WTC11 (cell line): ENCODE measurements at regions not wholly inside any gene's neighbourhood (a gene's known extent, or its start where the extent isn't known, plus 50 kb on each side); places are given as distances from the start of the nearest gene placed in this dataset.
A peak's percentile ranks its signal among the peaks of the same experiment; 100 is the strongest.

ENCODE experiments used
- ATAC-seq: fragments of 200-7000 bp; cut with Tn5 transposase; 2 replicates; pipeline ENCODE4 v1.10.0; 2021; ENCODE audit warnings: mild to moderate bottlenecking, moderate library complexity
- CTCF ChIA-PET: fragments of 300-600 bp; sonication (Branson Sonifier 250); formaldehyde crosslinking; loops from one replicate; lab custom pipeline; 2021; ENCODE audit warnings: antibody characterized with exemption; lab: Charles Lee
- POLR2A ChIA-PET: fragments of 350-600 bp; sonication (Branson Sonifier 250); formaldehyde crosslinking; loops from one replicate; lab custom pipeline; 2021; ENCODE audit warnings: antibody characterized with exemption; lab: Charles Lee
- DNase-seq: peaks from one replicate; pipeline ENCODE4 v3.0.0; 2021; ENCODE audit warnings: low spot score
- H3K27ac Mint-ChIP-seq: 2 replicates; pipeline ENCODE4 v1.8.0; 2021; ENCODE audit warnings: mixed read lengths
- H3K27me3 Mint-ChIP-seq: 2 replicates; pipeline ENCODE4 v1.8.0; 2021; ENCODE audit warnings: low read depth, mild to moderate bottlenecking, moderate library complexity, mixed read lengths
- H3K36me3 Mint-ChIP-seq: 2 replicates; pipeline ENCODE4 v1.8.0; 2021; ENCODE audit warnings: mixed read lengths
- H3K4me1 Mint-ChIP-seq: 2 replicates; pipeline ENCODE4 v1.8.0; 2022; ENCODE audit warnings: mixed read lengths
- H3K4me3 Mint-ChIP-seq: 2 replicates; pipeline ENCODE4 v1.8.0; 2021; ENCODE audit warnings: mild to moderate bottlenecking, moderate library complexity, mixed read lengths
- H3K9me3 Mint-ChIP-seq: 2 replicates; pipeline ENCODE4 v1.8.0; 2021; ENCODE audit warnings: mixed read lengths
- CREM ChIP-seq: sonication (generic); formaldehyde crosslinking; IDR thresholded peaks from 2 replicates; pipeline ENCODE4 v1.8.1; 2022; ENCODE audit warnings: mild to moderate bottlenecking, missing genetic modification reagents, moderate library complexity
- EMX1 ChIP-seq: fragments of 250-450 bp; sonication (Bioruptor Pico); IDR thresholded peaks from 2 replicates; pipeline ENCODE4 v1.8.0; 2021; ENCODE audit warnings: mild to moderate bottlenecking
- GRHL2 ChIP-seq: fragments of 250-450 bp; sonication (Bioruptor Pico); IDR thresholded peaks from 2 replicates; pipeline ENCODE4 v1.8.0; 2022; ENCODE audit warnings: mild to moderate bottlenecking, moderate library complexity; ENCODE audit not compliant: insufficient replicate concordance, severe bottlenecking
- IRF2 ChIP-seq: sonication (generic); formaldehyde crosslinking; IDR thresholded peaks from 2 replicates; pipeline ENCODE4 v1.8.0; 2022; ENCODE audit warnings: low read depth, missing genetic modification reagents, borderline replicate concordance
- JUN ChIP-seq: sonication (generic); formaldehyde crosslinking; IDR thresholded peaks from 2 replicates; pipeline ENCODE4 v1.8.0; 2023; ENCODE audit warnings: mild to moderate bottlenecking, missing genetic modification reagents
- KAT7 ChIP-seq: sonication (generic); formaldehyde crosslinking; IDR thresholded peaks from 2 replicates; pipeline ENCODE4 v1.8.1; 2023; ENCODE audit warnings: missing genetic modification reagents, mild to moderate bottlenecking, borderline replicate concordance
- NR1H2 ChIP-seq: sonication (generic); formaldehyde crosslinking; IDR thresholded peaks from 2 replicates; pipeline ENCODE4 v1.9.0; 2021; ENCODE audit warnings: mild to moderate bottlenecking, moderate library complexity, missing genetic modification reagents
- PRRX2 ChIP-seq: fragments of 250-450 bp; sonication (Bioruptor Pico); IDR thresholded peaks from 2 replicates; pipeline ENCODE4 v1.8.0; 2021; ENCODE audit warnings: mild to moderate bottlenecking
- RORB ChIP-seq: fragments of 250-450 bp; sonication (Bioruptor Pico); IDR thresholded peaks from 2 replicates; pipeline ENCODE4 v1.9.0; 2021; ENCODE audit warnings: mild to moderate bottlenecking
- SOX15 ChIP-seq: fragments of 250-450 bp; sonication (Bioruptor Pico); IDR thresholded peaks from 2 replicates; pipeline ENCODE4 v1.9.0; 2021; ENCODE audit warnings: mild to moderate bottlenecking
- TCF7 ChIP-seq: sonication (generic); formaldehyde crosslinking; IDR thresholded peaks from 2 replicates; pipeline ENCODE4 v1.8.0; 2022; ENCODE audit warnings: mild to moderate bottlenecking, low read depth, missing genetic modification reagents, moderate library complexity
- ZNF263 ChIP-seq: sonication (generic); formaldehyde crosslinking; IDR thresholded peaks from 2 replicates; pipeline ENCODE4 v1.8.1; 2022; ENCODE audit warnings: low read depth, mild to moderate bottlenecking, moderate library complexity, missing genetic modification reagents
- ZNF396 ChIP-seq: fragments of 250-450 bp; sonication (Bioruptor Pico); IDR thresholded peaks from 2 replicates; pipeline ENCODE4 v1.8.0; 2021; ENCODE audit warnings: mild to moderate bottlenecking, moderate library complexity, borderline replicate concordance
- TF ChIP-seq, protein P1 (sequence below): fragments of 250-450 bp; sonication (Bioruptor Pico); IDR thresholded peaks from 2 replicates; pipeline ENCODE4 v2.1.2; 2022; ENCODE audit warnings: mild to moderate bottlenecking, moderate library complexity
- TF ChIP-seq, protein P2 (sequence below): sonication (generic); formaldehyde crosslinking; IDR thresholded peaks from 2 replicates; pipeline ENCODE4 v1.8.0; 2023; ENCODE audit warnings: missing genetic modification reagents, mild to moderate bottlenecking, borderline replicate concordance
- TF ChIP-seq, protein P3 (sequence below): sonication (generic); formaldehyde crosslinking; IDR thresholded peaks from 2 replicates; pipeline ENCODE4 v1.8.1; 2023; ENCODE audit warnings: mild to moderate bottlenecking, missing genetic modification reagents, moderate library complexity
- TF ChIP-seq, protein P4 (sequence below): sonication (generic); formaldehyde crosslinking; IDR thresholded peaks from 2 replicates; pipeline ENCODE4 v1.8.1; 2022; ENCODE audit warnings: low read depth, missing genetic modification reagents, borderline replicate concordance
- TF ChIP-seq, protein P5 (sequence below): sonication (generic); formaldehyde crosslinking; IDR thresholded peaks from 2 replicates; pipeline ENCODE4 v1.8.0; 2022; ENCODE audit warnings: mild to moderate bottlenecking, missing genetic modification reagents
- TF ChIP-seq, protein P6 (sequence below): fragments of 250-450 bp; sonication (Bioruptor Pico); IDR thresholded peaks from 2 replicates; pipeline ENCODE4 v1.9.0; 2021; ENCODE audit warnings: moderate library complexity, mild to moderate bottlenecking, inconsistent platforms, borderline replicate concordance

DNA sequence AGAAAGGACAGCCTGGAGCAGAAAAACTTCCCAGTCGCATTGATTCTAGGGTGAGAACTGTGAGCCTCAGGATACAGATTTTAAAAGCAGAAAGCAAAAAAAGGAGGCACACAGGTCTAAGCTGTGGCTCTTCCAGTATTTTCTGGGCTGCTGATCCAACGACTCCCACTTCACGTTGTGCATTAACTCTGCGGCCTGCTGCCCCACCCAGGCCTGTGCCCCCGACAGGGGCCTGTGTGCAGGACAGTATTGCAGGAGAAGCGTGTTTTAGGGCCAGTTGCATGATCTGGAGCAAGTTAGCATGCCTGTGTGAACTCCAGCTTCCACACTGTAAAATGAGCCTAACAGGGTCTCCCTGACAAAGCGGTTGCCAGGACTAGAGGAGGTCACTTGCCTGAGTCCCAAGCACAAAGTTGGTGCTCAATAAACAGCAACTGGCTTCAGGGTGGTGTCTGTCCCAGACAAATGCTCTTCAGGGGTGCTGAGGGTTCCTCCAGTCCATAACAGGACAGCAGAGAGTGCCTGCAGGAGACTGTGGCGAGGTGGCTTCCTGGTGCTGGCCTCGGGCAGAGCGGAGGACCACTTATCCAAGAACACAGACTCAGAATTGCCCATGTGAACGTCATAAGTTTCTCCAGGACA is 66.8 kb upstream of the RAB4A start (continued):
- TF ChIP-seq, protein P1, sequence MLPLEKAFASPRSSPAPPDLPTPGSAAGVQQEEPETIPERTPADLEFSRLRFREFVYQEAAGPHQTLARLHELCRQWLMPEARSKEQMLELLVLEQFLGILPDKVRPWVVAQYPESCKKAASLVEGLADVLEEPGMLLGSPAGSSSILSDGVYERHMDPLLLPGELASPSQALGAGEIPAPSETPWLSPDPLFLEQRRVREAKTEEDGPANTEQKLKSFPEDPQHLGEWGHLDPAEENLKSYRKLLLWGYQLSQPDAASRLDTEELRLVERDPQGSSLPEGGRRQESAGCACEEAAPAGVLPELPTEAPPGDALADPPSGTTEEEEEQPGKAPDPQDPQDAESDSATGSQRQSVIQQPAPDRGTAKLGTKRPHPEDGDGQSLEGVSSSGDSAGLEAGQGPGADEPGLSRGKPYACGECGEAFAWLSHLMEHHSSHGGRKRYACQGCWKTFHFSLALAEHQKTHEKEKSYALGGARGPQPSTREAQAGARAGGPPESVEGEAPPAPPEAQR (CRISPR knock-in tag) = no peak

DNA sequence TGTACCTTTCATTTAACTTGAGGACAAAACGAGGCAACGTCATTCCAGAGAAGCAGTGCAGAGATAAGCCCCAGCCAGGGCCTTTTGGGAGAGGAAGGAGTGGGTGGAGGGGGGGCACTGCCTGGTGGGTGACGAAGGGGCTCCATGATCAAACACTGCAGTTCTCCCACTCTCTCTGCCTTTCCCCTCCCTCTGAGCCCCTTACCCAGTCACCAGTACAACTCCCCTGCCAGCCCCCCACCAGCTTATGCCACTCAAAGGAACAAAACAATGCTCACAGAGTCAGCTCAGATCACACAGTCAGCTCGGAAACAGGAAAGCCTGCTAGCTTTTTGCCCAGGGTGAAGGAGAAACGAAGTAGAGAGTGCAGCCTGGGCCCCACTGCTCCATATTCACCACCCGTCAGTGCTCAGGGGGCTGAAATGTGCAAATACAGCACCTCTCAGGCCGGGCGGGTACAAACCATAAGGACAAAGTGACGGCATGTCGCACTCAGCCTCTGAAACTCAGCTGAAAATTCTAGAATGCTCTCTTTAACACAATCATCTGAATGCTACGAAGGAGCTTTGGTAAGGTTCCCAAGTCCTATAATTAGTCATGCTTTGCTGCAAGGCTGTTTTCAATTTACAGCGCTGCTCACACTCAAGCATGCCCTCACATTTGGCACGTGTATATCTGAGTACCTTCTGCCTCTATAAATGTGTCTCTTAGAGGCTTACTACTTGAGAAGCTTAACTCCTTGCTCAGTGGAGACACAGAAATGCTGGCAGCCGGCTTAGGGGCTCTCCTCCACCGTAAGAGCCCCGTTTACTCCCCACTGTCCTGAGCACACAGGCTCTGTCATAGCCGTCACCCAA is 65.8 kb upstream of the RAB4A start:
- Mint-ChIP-seq H3K27me3 (no peaks in the 10 kb centered on the region; the same call in 1 of the 2 replicates), H3K4me1 (peaks cover 41% of the 10 kb centered on the region), H3K4me3 (no peak overlapping the region), H3K27ac (0 out of 2 replicates have a peak overlapping the region, but pooled peaks have one; percentile 51), H3K36me3 (no peaks in the 10 kb centered on the region), H3K9me3 (no peaks in the 10 kb centered on the region)
- DNase-seq = no peak
- POLR2A ChIA-PET = no interaction called here
- CTCF ChIA-PET = interaction anchor here (0.7 to 1.5 kb wide), 3 partner anchors 22 to 25 kb away, joined by 3 read pairs; no protein-coding TSS in a partner anchor
- no peak for TF ChIP-seq ZNF396
- TF ChIP-seq CREM = no peak
- TF ChIP-seq, protein P2, sequence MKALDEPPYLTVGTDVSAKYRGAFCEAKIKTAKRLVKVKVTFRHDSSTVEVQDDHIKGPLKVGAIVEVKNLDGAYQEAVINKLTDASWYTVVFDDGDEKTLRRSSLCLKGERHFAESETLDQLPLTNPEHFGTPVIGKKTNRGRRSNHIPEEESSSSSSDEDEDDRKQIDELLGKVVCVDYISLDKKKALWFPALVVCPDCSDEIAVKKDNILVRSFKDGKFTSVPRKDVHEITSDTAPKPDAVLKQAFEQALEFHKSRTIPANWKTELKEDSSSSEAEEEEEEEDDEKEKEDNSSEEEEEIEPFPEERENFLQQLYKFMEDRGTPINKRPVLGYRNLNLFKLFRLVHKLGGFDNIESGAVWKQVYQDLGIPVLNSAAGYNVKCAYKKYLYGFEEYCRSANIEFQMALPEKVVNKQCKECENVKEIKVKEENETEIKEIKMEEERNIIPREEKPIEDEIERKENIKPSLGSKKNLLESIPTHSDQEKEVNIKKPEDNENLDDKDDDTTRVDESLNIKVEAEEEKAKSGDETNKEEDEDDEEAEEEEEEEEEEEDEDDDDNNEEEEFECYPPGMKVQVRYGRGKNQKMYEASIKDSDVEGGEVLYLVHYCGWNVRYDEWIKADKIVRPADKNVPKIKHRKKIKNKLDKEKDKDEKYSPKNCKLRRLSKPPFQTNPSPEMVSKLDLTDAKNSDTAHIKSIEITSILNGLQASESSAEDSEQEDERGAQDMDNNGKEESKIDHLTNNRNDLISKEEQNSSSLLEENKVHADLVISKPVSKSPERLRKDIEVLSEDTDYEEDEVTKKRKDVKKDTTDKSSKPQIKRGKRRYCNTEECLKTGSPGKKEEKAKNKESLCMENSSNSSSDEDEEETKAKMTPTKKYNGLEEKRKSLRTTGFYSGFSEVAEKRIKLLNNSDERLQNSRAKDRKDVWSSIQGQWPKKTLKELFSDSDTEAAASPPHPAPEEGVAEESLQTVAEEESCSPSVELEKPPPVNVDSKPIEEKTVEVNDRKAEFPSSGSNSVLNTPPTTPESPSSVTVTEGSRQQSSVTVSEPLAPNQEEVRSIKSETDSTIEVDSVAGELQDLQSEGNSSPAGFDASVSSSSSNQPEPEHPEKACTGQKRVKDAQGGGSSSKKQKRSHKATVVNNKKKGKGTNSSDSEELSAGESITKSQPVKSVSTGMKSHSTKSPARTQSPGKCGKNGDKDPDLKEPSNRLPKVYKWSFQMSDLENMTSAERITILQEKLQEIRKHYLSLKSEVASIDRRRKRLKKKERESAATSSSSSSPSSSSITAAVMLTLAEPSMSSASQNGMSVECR (CRISPR knock-in tag) = no peak
- TF ChIP-seq SOX15 (CRISPR knock-in tag) = no peak
- TF ChIP-seq KAT7 = no peak
- no peak for TF ChIP-seq ZNF263 (CRISPR knock-in tag)
- TF ChIP-seq EMX1 (CRISPR knock-in tag) = no peak
- TF ChIP-seq, protein P3, sequence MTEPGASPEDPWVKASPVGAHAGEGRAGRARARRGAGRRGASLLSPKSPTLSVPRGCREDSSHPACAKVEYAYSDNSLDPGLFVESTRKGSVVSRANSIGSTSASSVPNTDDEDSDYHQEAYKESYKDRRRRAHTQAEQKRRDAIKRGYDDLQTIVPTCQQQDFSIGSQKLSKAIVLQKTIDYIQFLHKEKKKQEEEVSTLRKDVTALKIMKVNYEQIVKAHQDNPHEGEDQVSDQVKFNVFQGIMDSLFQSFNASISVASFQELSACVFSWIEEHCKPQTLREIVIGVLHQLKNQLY (CRISPR knock-in tag) = no peak
- TF ChIP-seq, protein P4, sequence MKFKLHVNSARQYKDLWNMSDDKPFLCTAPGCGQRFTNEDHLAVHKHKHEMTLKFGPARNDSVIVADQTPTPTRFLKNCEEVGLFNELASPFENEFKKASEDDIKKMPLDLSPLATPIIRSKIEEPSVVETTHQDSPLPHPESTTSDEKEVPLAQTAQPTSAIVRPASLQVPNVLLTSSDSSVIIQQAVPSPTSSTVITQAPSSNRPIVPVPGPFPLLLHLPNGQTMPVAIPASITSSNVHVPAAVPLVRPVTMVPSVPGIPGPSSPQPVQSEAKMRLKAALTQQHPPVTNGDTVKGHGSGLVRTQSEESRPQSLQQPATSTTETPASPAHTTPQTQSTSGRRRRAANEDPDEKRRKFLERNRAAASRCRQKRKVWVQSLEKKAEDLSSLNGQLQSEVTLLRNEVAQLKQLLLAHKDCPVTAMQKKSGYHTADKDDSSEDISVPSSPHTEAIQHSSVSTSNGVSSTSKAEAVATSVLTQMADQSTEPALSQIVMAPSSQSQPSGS (CRISPR knock-in tag) = no peak
- TF ChIP-seq, protein P5, sequence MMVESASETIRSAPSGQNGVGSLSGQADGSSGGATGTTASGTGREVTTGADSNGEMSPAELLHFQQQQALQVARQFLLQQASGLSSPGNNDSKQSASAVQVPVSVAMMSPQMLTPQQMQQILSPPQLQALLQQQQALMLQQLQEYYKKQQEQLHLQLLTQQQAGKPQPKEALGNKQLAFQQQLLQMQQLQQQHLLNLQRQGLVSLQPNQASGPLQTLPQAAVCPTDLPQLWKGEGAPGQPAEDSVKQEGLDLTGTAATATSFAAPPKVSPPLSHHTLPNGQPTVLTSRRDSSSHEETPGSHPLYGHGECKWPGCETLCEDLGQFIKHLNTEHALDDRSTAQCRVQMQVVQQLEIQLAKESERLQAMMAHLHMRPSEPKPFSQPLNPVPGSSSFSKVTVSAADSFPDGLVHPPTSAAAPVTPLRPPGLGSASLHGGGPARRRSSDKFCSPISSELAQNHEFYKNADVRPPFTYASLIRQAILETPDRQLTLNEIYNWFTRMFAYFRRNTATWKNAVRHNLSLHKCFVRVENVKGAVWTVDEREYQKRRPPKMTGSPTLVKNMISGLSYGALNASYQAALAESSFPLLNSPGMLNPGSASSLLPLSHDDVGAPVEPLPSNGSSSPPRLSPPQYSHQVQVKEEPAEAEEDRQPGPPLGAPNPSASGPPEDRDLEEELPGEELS (CRISPR knock-in tag) = no peak
- TF ChIP-seq GRHL2 = no peak
- no peak for TF ChIP-seq JUN (CRISPR knock-in tag)
- no peak for TF ChIP-seq NR1H2 (CRISPR knock-in tag)
- TF ChIP-seq TCF7 (CRISPR knock-in tag) = no peak
- no peak for TF ChIP-seq RORB
- TF ChIP-seq PRRX2 = no peak
- TF ChIP-seq, protein P6, sequence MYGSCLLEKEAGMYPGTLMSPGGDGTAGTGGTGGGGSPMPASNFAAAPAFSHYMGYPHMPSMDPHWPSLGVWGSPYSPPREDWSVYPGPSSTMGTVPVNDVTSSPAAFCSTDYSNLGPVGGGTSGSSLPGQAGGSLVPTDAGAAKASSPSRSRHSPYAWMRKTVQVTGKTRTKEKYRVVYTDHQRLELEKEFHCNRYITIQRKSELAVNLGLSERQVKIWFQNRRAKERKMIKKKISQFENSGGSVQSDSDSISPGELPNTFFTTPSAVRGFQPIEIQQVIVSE = no peak
- no peak for TF ChIP-seq IRF2 (CRISPR knock-in tag)
- ATAC-seq = no peak
